ENCODE measurements at regions not wholly inside any gene's neighbourhood (a gene's known extent, or its start where the extent isn't known, plus 50 kb on each side); places are given as distances from the start of the nearest gene placed in this dataset.
"Not testable (repeated sequence)": the region's sequence is repeated elsewhere in the genome, so short reads cannot be mapped to it uniquely, and the experiment has no call there.

- no peak for DNase-seq
- Histone ChIP-seq H3K4me1 (ENCODE audit: low read length) (no peaks in the 10 kb centered on the region), H3K27me3 (ENCODE audit: low read length) (no peaks in the 10 kb centered on the region), H3K9me2 (replicated peaks; ENCODE audit: insufficient read depth, low read length) (no peaks in the 10 kb centered on the region), H3K4me3 (ENCODE audit: low read length) (no peak overlapping the region), H3K27ac (ENCODE audit: low read length) (no peak overlapping the region), H3K9ac (ENCODE audit: low read length) (no peak overlapping the region), H4K20me1 (ENCODE audit: insufficient read depth, low read depth, low read length) (no peaks in the 10 kb centered on the region), H3K9me3 (ENCODE audit: low read length) (no peaks in the 10 kb centered on the region), H3K4me2 (ENCODE audit: low read depth, low read length, poor library complexity, severe bottlenecking) (no peak overlapping the region), H2AFZ (ENCODE audit: low read length) (no peak overlapping the region), H3K36me3 (ENCODE audit: insufficient read depth, low read length) (no peaks in the 10 kb centered on the region), H3K79me2 (ENCODE audit: low read length) (no peaks in the 10 kb centered on the region)
Observed at GRCh38 chr4:43136752-43137151, 244.2 kb downstream of the GRXCR1 start.

DNA sequence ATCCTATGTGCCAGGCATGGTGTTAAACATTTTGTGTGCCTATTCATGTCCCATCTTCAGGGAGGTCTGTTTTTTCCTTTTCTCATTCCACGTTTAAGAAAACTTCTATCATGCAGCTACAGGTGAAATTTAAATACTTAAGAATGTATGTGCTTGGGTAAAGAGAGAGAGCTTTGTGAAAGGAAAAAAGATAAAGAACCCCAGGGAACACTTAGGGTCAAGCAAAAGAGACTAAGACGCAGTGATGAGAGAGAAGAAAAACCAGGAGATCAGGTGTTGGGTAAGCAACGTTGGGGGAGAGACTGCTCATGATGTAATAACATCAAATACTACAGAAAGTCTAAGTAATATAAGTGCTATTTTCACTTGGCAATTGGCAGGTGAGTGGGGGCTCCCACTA, 253.7 kb downstream of the GRXCR1 start:
- Histone ChIP-seq H3K4me1 (ENCODE audit: low read length) (no peaks in the 10 kb centered on the region), H4K20me1 (ENCODE audit: insufficient read depth, low read depth, low read length) (no peaks in the 10 kb centered on the region), H3K4me3 (ENCODE audit: low read length) (no peak overlapping the region), H3K36me3 (ENCODE audit: insufficient read depth, low read length) (no peaks in the 10 kb centered on the region), H3K79me2 (ENCODE audit: low read length) (no peaks in the 10 kb centered on the region), H3K9ac (ENCODE audit: low read length) (no peak overlapping the region), H3K27ac (ENCODE audit: low read length) (no peak overlapping the region), H3K9me2 (replicated peaks; ENCODE audit: insufficient read depth, low read length) (no peaks in the 10 kb centered on the region), H3K27me3 (ENCODE audit: low read length) (no peaks in the 10 kb centered on the region), H2AFZ (ENCODE audit: low read length) (no peak overlapping the region), H3K9me3 (ENCODE audit: low read length) (peaks cover 3% of the 10 kb centered on the region; the same call in 1 of the 2 replicates), H3K4me2 (ENCODE audit: low read depth, low read length, poor library complexity, severe bottlenecking) (no peak overlapping the region)
- no peak for DNase-seq

DNA sequence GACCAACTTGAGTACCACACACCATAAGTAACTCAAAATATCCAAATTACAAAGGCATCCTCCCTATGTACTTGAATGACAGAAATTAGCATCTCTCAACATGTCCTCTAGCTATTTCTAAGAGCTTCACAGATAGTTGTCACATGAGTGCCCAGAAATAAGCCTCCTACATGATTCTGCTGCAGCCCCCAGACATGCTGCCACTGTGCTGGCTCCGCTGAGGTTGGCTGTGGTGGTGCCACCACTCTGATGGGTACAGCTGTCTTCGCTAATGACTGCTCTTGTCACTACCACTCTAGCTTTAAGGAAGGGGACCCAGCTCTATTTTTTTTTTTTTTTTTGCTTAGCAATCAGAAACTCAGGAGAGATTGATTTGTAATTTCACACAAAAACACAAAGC, 256.0 kb downstream of the GRXCR1 start:
- H3K27ac ChIP-seq (ENCODE audit: low read length) = no peak overlapping the region
- H3K79me2 ChIP-seq (ENCODE audit: low read length) = no peaks in the 10 kb centered on the region
- H3K9ac ChIP-seq (ENCODE audit: low read length) = no peak overlapping the region
- H3K9me3 ChIP-seq (ENCODE audit: low read length) = peaks cover 3% of the 10 kb centered on the region; the same call in 1 of the 2 replicates
- H3K27me3 ChIP-seq (ENCODE audit: low read length) = no peaks in the 10 kb centered on the region
- no peaks in the 10 kb centered on the region for H3K4me1 ChIP-seq (ENCODE audit: low read length)
- H2AFZ ChIP-seq (ENCODE audit: low read length) = no peak overlapping the region
- no peak for DNase-seq
- no peak overlapping the region for H3K4me2 ChIP-seq (ENCODE audit: low read depth, low read length, poor library complexity, severe bottlenecking)
- no peaks in the 10 kb centered on the region for H4K20me1 ChIP-seq (ENCODE audit: insufficient read depth, low read depth, low read length)
- H3K4me3 ChIP-seq (ENCODE audit: low read length) = no peak overlapping the region
- no peaks in the 10 kb centered on the region for H3K36me3 ChIP-seq (ENCODE audit: insufficient read depth, low read length)
- H3K9me2 ChIP-seq (replicated peaks; ENCODE audit: insufficient read depth, low read length) = no peaks in the 10 kb centered on the region

- Histone ChIP-seq H3K9me2 (replicated peaks; ENCODE audit: insufficient read depth, low read length) (no peaks in the 10 kb centered on the region), H2AFZ (ENCODE audit: low read length) (no peak overlapping the region), H3K79me2 (ENCODE audit: low read length) (no peaks in the 10 kb centered on the region), H3K4me2 (ENCODE audit: low read depth, low read length, poor library complexity, severe bottlenecking) (no peak overlapping the region), H3K36me3 (ENCODE audit: insufficient read depth, low read length) (no peaks in the 10 kb centered on the region), H4K20me1 (ENCODE audit: insufficient read depth, low read depth, low read length) (no peaks in the 10 kb centered on the region), H3K27me3 (ENCODE audit: low read length) (no peaks in the 10 kb centered on the region), H3K4me1 (ENCODE audit: low read length) (no peaks in the 10 kb centered on the region), H3K4me3 (ENCODE audit: low read length) (no peak overlapping the region), H3K9ac (ENCODE audit: low read length) (no peak overlapping the region), H3K27ac (ENCODE audit: low read length) (no peak overlapping the region), H3K9me3 (ENCODE audit: low read length) (peaks cover 19% of the 10 kb centered on the region)
- no peak for DNase-seq
Observed at GRCh38 chr4:43163101-43163792, 270.7 kb downstream of the GRXCR1 start.

- Histone ChIP-seq H3K79me2 (ENCODE audit: low read length) (no peaks in the 10 kb centered on the region), H3K4me1 (ENCODE audit: low read length) (no peaks in the 10 kb centered on the region), H3K9ac (ENCODE audit: low read length) (no peak overlapping the region), H2AFZ (ENCODE audit: low read length) (no peak overlapping the region), H3K27me3 (ENCODE audit: low read length) (no peaks in the 10 kb centered on the region), H4K20me1 (ENCODE audit: insufficient read depth, low read depth, low read length) (no peaks in the 10 kb centered on the region), H3K36me3 (ENCODE audit: insufficient read depth, low read length) (no peaks in the 10 kb centered on the region), H3K27ac (ENCODE audit: low read length) (no peak overlapping the region), H3K9me3 (ENCODE audit: low read length) (peaks cover 24% of the 10 kb centered on the region), H3K4me3 (ENCODE audit: low read length) (no peak overlapping the region), H3K9me2 (replicated peaks; ENCODE audit: insufficient read depth, low read length) (no peaks in the 10 kb centered on the region), H3K4me2 (ENCODE audit: low read depth, low read length, poor library complexity, severe bottlenecking) (no peak overlapping the region)
- DNase-seq = no peak
Observed at GRCh38 chr4:43189741-43190140, 297.2 kb downstream of the GRXCR1 start.

- not testable (repeated sequence) for H3K9me3 ChIP-seq (ENCODE audit: low read length); H3K9ac ChIP-seq (ENCODE audit: low read length); H3K27me3 ChIP-seq (ENCODE audit: low read length); H3K4me3 ChIP-seq (ENCODE audit: low read length); H3K9me2 ChIP-seq (replicated peaks; ENCODE audit: insufficient read depth, low read length); H3K79me2 ChIP-seq (ENCODE audit: low read length); H3K27ac ChIP-seq (ENCODE audit: low read length); H3K36me3 ChIP-seq (ENCODE audit: insufficient read depth, low read length); H3K4me1 ChIP-seq (ENCODE audit: low read length); H4K20me1 ChIP-seq (ENCODE audit: insufficient read depth, low read depth, low read length); DNase-seq; H2AFZ ChIP-seq (ENCODE audit: low read length); H3K4me2 ChIP-seq (ENCODE audit: low read depth, low read length, poor library complexity, severe bottlenecking)
Observed at GRCh38 chr4:43212576-43212975, 320.1 kb downstream of the GRXCR1 start.

DNA sequence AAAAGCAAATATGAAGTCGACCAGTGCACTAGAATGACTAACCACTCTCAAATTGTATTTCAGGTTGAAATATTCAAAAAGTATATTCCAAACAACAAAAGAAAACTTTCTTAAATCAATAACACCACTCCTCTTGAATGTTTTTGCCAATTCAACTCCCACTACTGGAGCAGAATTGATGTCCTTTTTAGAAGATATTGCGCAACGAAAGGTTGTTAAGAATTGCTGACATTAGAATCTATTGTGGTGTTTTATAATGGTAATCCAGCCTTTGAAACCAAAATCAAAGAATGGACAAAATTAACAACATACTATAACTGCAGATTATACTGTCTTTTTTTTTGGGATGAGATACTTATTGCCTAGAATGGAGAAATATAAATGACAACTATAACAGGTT, 331.3 kb downstream of the GRXCR1 start:
- Histone ChIP-seq H3K79me2 (ENCODE audit: low read length) (no peaks in the 10 kb centered on the region), H3K4me1 (ENCODE audit: low read length) (no peaks in the 10 kb centered on the region), H2AFZ (ENCODE audit: low read length) (no peak overlapping the region), H3K27me3 (ENCODE audit: low read length) (no peaks in the 10 kb centered on the region), H3K9ac (ENCODE audit: low read length) (no peak overlapping the region), H3K9me3 (ENCODE audit: low read length) (no peaks in the 10 kb centered on the region), H3K36me3 (ENCODE audit: insufficient read depth, low read length) (no peaks in the 10 kb centered on the region), H3K27ac (ENCODE audit: low read length) (no peak overlapping the region), H4K20me1 (ENCODE audit: insufficient read depth, low read depth, low read length) (no peaks in the 10 kb centered on the region), H3K9me2 (replicated peaks; ENCODE audit: insufficient read depth, low read length) (no peaks in the 10 kb centered on the region), H3K4me2 (ENCODE audit: low read depth, low read length, poor library complexity, severe bottlenecking) (no peak overlapping the region), H3K4me3 (ENCODE audit: low read length) (no peak overlapping the region)
- no peak for DNase-seq

- Histone ChIP-seq H3K4me2 (ENCODE audit: low read depth, low read length, poor library complexity, severe bottlenecking) (no peak overlapping the region), H3K9me3 (ENCODE audit: low read length) (no peaks in the 10 kb centered on the region), H2AFZ (ENCODE audit: low read length) (no peak overlapping the region), H3K27me3 (ENCODE audit: low read length) (no peaks in the 10 kb centered on the region), H3K4me3 (ENCODE audit: low read length) (no peak overlapping the region), H3K79me2 (ENCODE audit: low read length) (no peaks in the 10 kb centered on the region), H4K20me1 (ENCODE audit: insufficient read depth, low read depth, low read length) (no peaks in the 10 kb centered on the region), H3K9ac (ENCODE audit: low read length) (no peak overlapping the region), H3K9me2 (replicated peaks; ENCODE audit: insufficient read depth, low read length) (no peaks in the 10 kb centered on the region), H3K4me1 (ENCODE audit: low read length) (no peaks in the 10 kb centered on the region), H3K27ac (ENCODE audit: low read length) (no peak overlapping the region), H3K36me3 (ENCODE audit: insufficient read depth, low read length) (no peaks in the 10 kb centered on the region)
- DNase-seq = no peak
Observed at GRCh38 chr4:43224559-43224958, 332.0 kb downstream of the GRXCR1 start.
